GM19452 (cell line): ENCODE measurements at regions not wholly inside any gene's neighbourhood (a gene's known extent, or its start where the extent isn't known, plus 50 kb on each side); places are given as distances from the start of the nearest gene placed in this dataset.
A peak's percentile ranks its signal among the peaks of the same experiment; 100 is the strongest.
"Not testable (repeated sequence)": the region's sequence is repeated elsewhere in the genome, so short reads cannot be mapped to it uniquely, and the experiment has no call there.

ENCODE experiments used
- ATAC-seq: cut with Tn5 transposase; IDR thresholded peaks from one replicate; pipeline ENCODE4 v1.9.1; 2021; ENCODE audit not compliant: unreplicated experiment

- no peak for ATAC-seq
These were observed 121.1 kb downstream of the PDCD6IP start for GRCh38 chr3:33919312-33920120.

- no peak for ATAC-seq
These were observed 122.1 kb downstream of the PDCD6IP start for GRCh38 chr3:33920511-33920910.

GRCh38 chr3:33921608-33922007, 123.2 kb downstream of the PDCD6IP start:
- ATAC-seq = no peak

- no peak for ATAC-seq
These were observed 128.7 kb downstream of the PDCD6IP start for GRCh38 chr3:33926998-33927605.

GRCh38 chr3:33929813-33930212, 131.4 kb downstream of the PDCD6IP start:
- no peak for ATAC-seq

GRCh38 chr3:33931512-33931911, 133.1 kb downstream of the PDCD6IP start:
- no peak for ATAC-seq

GRCh38 chr3:33932010-33932764, 133.8 kb downstream of the PDCD6IP start:
- ATAC-seq = no peak

- no peak for ATAC-seq
These were observed 137.9 kb downstream of the PDCD6IP start for GRCh38 chr3:33936171-33936920.

GRCh38 chr3:33936921-33937525, 138.6 kb downstream of the PDCD6IP start:
- no peak for ATAC-seq

- no peak for ATAC-seq
These were observed 139.2 kb downstream of the PDCD6IP start for GRCh38 chr3:33937628-33938027.

GRCh38 chr3:33940149-33940548, 141.7 kb downstream of the PDCD6IP start:
- no peak for ATAC-seq

GRCh38 chr3:33940736-33941135, 142.3 kb downstream of the PDCD6IP start:
- ATAC-seq = no peak

- ATAC-seq = peak; percentile 60
These were observed 143.4 kb downstream of the PDCD6IP start for GRCh38 chr3:33941804-33942203.

GRCh38 chr3:33942483-33943150, 144.2 kb downstream of the PDCD6IP start:
- ATAC-seq = peak; percentile 44

GRCh38 chr3:33943277-33943676, 144.8 kb downstream of the PDCD6IP start:
- no peak for ATAC-seq

GRCh38 chr3:33946612-33947011, 148.2 kb downstream of the PDCD6IP start:
- not testable (repeated sequence) for ATAC-seq

- ATAC-seq = no peak
These were observed 149.1 kb downstream of the PDCD6IP start for GRCh38 chr3:33947272-33948195.

GRCh38 chr3:33949074-33949473, 150.6 kb downstream of the PDCD6IP start:
- ATAC-seq = no peak

- no peak for ATAC-seq
These were observed 156.5 kb downstream of the PDCD6IP start for GRCh38 chr3:33954956-33955355.
